ENCODE measurements at regions not wholly inside any gene's neighbourhood (a gene's known extent, or its start where the extent isn't known, plus 50 kb on each side); places are given as distances from the start of the nearest gene placed in this dataset.

DNA sequence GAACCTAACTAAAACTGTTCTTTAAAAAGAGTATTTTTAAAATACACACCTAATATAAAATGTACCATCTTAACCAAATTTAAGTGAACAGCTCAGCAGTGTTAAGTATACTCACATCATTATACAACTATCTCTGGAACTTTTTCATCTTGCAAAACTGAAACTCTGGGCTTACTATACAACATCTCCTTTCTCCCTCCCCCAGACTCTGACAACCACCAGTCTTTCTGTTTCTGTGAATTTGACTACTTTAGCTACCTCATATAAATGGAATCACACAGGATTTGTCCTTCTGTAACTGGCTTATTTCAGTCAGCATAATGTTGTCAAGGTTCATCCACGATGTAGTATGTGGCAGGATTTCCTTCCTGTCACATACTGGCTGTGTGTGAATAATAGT lies 93.5 kb downstream of the FOXD1 start:
- H3K36me3 ChIP-seq (ENCODE audit: control insufficient read depth, insufficient read depth, low read length): no peaks in the 10 kb centered on the region
- H4K5ac ChIP-seq (ENCODE audit: low read depth, low read length): no peak overlapping the region
- no peak overlapping the region for H3K14ac ChIP-seq (replicated peaks; ENCODE audit: low read depth, low read length)
- H4K20me1 ChIP-seq (ENCODE audit: insufficient read depth, low read length): no peaks in the 10 kb centered on the region
- no CpG with 5 or more reads among the region's 1 CpG for WGBS, 2 experiments (ENCODE audit: extremely low coverage in 2 of 2, insufficient read length in 1 of 2)
- no peak overlapping the region for H2AK9ac ChIP-seq (replicated peaks; ENCODE audit: low read depth, low read length, poor library complexity)
- in situ Hi-C loops (cut with MboI; ENCODE audit: low sequenced_read_pairs) (no loop called here), intact Hi-C loops (cut with micrococcal nuclease) (no loop called here), dilution Hi-C loops (cut with HindIII; ENCODE audit: low sequenced_read_pairs, unreplicated experiment) (no loop called here)
- peak overlapping the region; percentile 16; the same call in 1 of the 2 replicates for H3K18ac ChIP-seq (ENCODE audit: low read depth, low read length)
- no peaks in the 10 kb centered on the region for H3K9me3 ChIP-seq (ENCODE audit: control insufficient read depth, insufficient read depth, low read length)
- no peaks in the 10 kb centered on the region for H3K9me1 ChIP-seq (ENCODE audit: insufficient read depth, low read length)
- 0 out of 2 replicates have a peak, but pooled peaks cover 3% of the 10 kb centered on the region for H3K27me3 ChIP-seq (ENCODE audit: control insufficient read depth, insufficient read depth, low read length)
- no peak overlapping the region for H3K27ac ChIP-seq (ENCODE audit: insufficient read depth, low read length)
- CTCF ChIA-PET: interaction anchor here (0.6 kb wide), 1 partner anchor 93 kb away, joined by 3 read pairs; the partner anchor contains the start of gene FOXD1
- H3K4me2 ChIP-seq (ENCODE audit: low read depth, low read length): peak overlapping the region; percentile 26; the same call in 1 of the 2 replicates
- DNase-seq (peak; percentile 54), ATAC-seq (ENCODE audit: low read depth) (peak; percentile 73)
- no peak overlapping the region for H2AFZ ChIP-seq (replicated peaks; ENCODE audit: low read length, poor library complexity)
- H3K4me3 ChIP-seq (ENCODE audit: insufficient read depth, low read depth, low read length): no peak overlapping the region
- no peak overlapping the region for H3K56ac ChIP-seq (ENCODE audit: extremely low read depth, insufficient read depth, low read length)
- H3K4me1 ChIP-seq (ENCODE audit: control insufficient read depth, insufficient read depth, low read length): peaks cover 2% of the 10 kb centered on the region; the same call in 1 of the 2 replicates
- no TSS peak for BruUV-seq (replicated peaks)
- H3K9ac ChIP-seq (ENCODE audit: low read depth, low read length): no peak overlapping the region
- H3K23ac ChIP-seq (ENCODE audit: low read depth, low read length): no peak overlapping the region
- no peak overlapping the region for H4K91ac ChIP-seq (ENCODE audit: insufficient read depth, low read depth, low read length)
- TF ChIP-seq FOS (IDR thresholded peaks at IDR 0.05; ENCODE audit: low read depth, low read length) (no peak), RAD21 (IDR thresholded peaks at IDR 0.05; ENCODE audit: low read length) (no peak), MAZ (IDR thresholded peaks at IDR 0.05; ENCODE audit: borderline replicate concordance, low read depth, low read length) (no peak), SMC3 (IDR thresholded peaks at IDR 0.05; ENCODE audit: low read depth, low read length) (no peak), CTCF (conservative IDR thresholded peaks at IDR 0.05; ENCODE audit: low read depth, low read length) (no peak), ELK1 (IDR thresholded peaks at IDR 0.05; ENCODE audit: borderline replicate concordance, low read depth, low read length) (no peak)
- TF ChIP-seq, protein P1, sequence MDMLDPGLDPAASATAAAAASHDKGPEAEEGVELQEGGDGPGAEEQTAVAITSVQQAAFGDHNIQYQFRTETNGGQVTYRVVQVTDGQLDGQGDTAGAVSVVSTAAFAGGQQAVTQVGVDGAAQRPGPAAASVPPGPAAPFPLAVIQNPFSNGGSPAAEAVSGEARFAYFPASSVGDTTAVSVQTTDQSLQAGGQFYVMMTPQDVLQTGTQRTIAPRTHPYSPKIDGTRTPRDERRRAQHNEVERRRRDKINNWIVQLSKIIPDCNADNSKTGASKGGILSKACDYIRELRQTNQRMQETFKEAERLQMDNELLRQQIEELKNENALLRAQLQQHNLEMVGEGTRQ (IDR thresholded peaks at IDR 0.05; ENCODE audit: low read depth, low read length): no peak
- H2BK15ac ChIP-seq (ENCODE audit: low read depth, low read length): no peak overlapping the region
- no peak overlapping the region for H2BK5ac ChIP-seq (ENCODE audit: low read depth, low read length, poor library complexity, severe bottlenecking)
- H4K8ac ChIP-seq (ENCODE audit: low read depth in 2 of 2, low read length in 2 of 2): no peak overlapping the region
- no peaks in the 10 kb centered on the region for H3K79me1 ChIP-seq (ENCODE audit: low read depth in 1 of 2, low read length in 2 of 2)
- H2BK20ac ChIP-seq (ENCODE audit: low read depth, low read length): no peak overlapping the region
- H2AK5ac ChIP-seq (ENCODE audit: low read depth, low read length): no peak overlapping the region
- POLR2A ChIA-PET (ENCODE audit: unreplicated experiment): no interaction called here
- H3K4ac ChIP-seq (ENCODE audit: low read depth, low read length): no peak overlapping the region
- H2BK120ac ChIP-seq (ENCODE audit: low read depth, low read length): no peak overlapping the region

Data from IMR-90 (cell line).